GM23338 (cell line): ENCODE measurements at regions not wholly inside any gene's neighbourhood (a gene's known extent, or its start where the extent isn't known, plus 50 kb on each side); places are given as distances from the start of the nearest gene placed in this dataset.

Source experiments
- ATAC-seq: fragments of 200-7000 bp; cut with Tn5 transposase; 3 replicates; pipeline ENCODE4 v1.9.1; 2020
- DNase-seq: peaks from one replicate; pipeline ENCODE4 v3.0.0-alpha.2; 2015; ENCODE audit warnings: low spot score
- H2AFZ ChIP-seq: fragments of 200-600 bp; sonication (generic); 2 replicates; pipeline ENCODE4 v1.8.0; 2016; ENCODE audit warnings: antibody characterized with exemption, mild to moderate bottlenecking, moderate library complexity
- H3F3A ChIP-seq: fragments of 200-600 bp; sonication (generic); replicated peaks from 2 replicates; pipeline ENCODE4 v1.8.0; 2017; ENCODE audit warnings: antibody characterized with exemption, mixed run types, low read depth
- H3K27ac ChIP-seq: fragments of 200-600 bp; sonication (generic); 2 replicates; pipeline ENCODE4 v1.6.1; 2016; ENCODE audit warnings: low read depth
- H3K27me3 ChIP-seq: fragments of 200-600 bp; sonication (generic); 2 replicates; pipeline ENCODE4 v1.8.0; 2016; ENCODE audit warnings: mild to moderate bottlenecking, mixed run types, moderate library complexity; ENCODE audit not compliant: insufficient read depth
- H3K36me3 ChIP-seq: fragments of 200-600 bp; sonication (generic); 2 replicates; pipeline ENCODE4 v1.8.0; 2016; ENCODE audit warnings: mild to moderate bottlenecking; ENCODE audit not compliant: insufficient read depth
- H3K4me1 ChIP-seq: fragments of 200-600 bp; sonication (generic); 2 replicates; pipeline ENCODE4 v1.8.0; 2016; ENCODE audit warnings: mild to moderate bottlenecking, moderate library complexity; ENCODE audit not compliant: insufficient read depth
- H3K4me2 ChIP-seq: fragments of 200-600 bp; sonication (generic); 2 replicates; pipeline ENCODE4 v1.7.1; 2017; ENCODE audit warnings: mixed run types
- H3K4me3 ChIP-seq: fragments of 200-600 bp; sonication (generic); 2 replicates; pipeline ENCODE4 v1.6.1; 2016; ENCODE audit warnings: mixed run types
- H3K79me2 ChIP-seq: fragments of 200-600 bp; sonication (generic); replicated peaks from 2 replicates; pipeline ENCODE4 v1.8.0; 2017; ENCODE audit warnings: mild to moderate bottlenecking; ENCODE audit not compliant: insufficient read depth
- H3K9me2 ChIP-seq: fragments of 200-600 bp; sonication (generic); 2 replicates; pipeline ENCODE4 v1.8.0; 2017; ENCODE audit not compliant: insufficient read depth
- H4K20me1 ChIP-seq: fragments of 200-600 bp; sonication (generic); replicated peaks from 2 replicates; pipeline ENCODE4 v1.8.0; 2017; ENCODE audit warnings: mild to moderate bottlenecking; ENCODE audit not compliant: insufficient read depth
- H3K27ac Mint-ChIP-seq: 2 replicates; pipeline ENCODE4 v1.8.0; 2020; ENCODE audit warnings: inconsistent platforms, mild to moderate bottlenecking, moderate library complexity, mixed read lengths
- H3K27me3 Mint-ChIP-seq: 3 replicates; pipeline ENCODE4 v1.8.0; 2022; ENCODE audit warnings: low read depth, mild to moderate bottlenecking, moderate library complexity, mixed read lengths, inconsistent platforms; ENCODE audit not compliant: insufficient read depth, poor library complexity
- H3K36me3 Mint-ChIP-seq: 3 replicates; pipeline ENCODE4 v1.8.0; 2021; ENCODE audit warnings: low read depth, mild to moderate bottlenecking, inconsistent platforms, moderate library complexity, mixed read lengths
- H3K4me1 Mint-ChIP-seq: 3 replicates; pipeline ENCODE4 v1.8.0; 2020; ENCODE audit warnings: mild to moderate bottlenecking, inconsistent platforms, mixed read lengths
- H3K4me3 Mint-ChIP-seq: 3 replicates; pipeline ENCODE4 v1.8.0; 2021; ENCODE audit warnings: moderate library complexity, mild to moderate bottlenecking, inconsistent platforms, mixed read lengths
- H3K9me3 Mint-ChIP-seq: 3 replicates; pipeline ENCODE4 v1.8.0; 2020; ENCODE audit warnings: moderate library complexity, mild to moderate bottlenecking, inconsistent platforms, mixed read lengths
- CREB1 ChIP-seq: fragments of 250-450 bp; sonication (Bioruptor Pico); IDR thresholded peaks from 2 replicates; pipeline ENCODE4 v1.5.0; 2020; ENCODE audit warnings: low read depth, mild to moderate bottlenecking, moderate library complexity
- ETS1 ChIP-seq: IDR thresholded peaks from 2 replicates; pipeline ENCODE4 v1.6.1; 2016; ENCODE audit warnings: antibody characterized with exemption
- EZH2 ChIP-seq: fragments of 200-600 bp; sonication (generic); IDR thresholded peaks from one replicate; pipeline ENCODE4 v1.8.0; 2017; ENCODE audit warnings: antibody characterized with exemption, mild to moderate bottlenecking, low read depth; ENCODE audit not compliant: unreplicated experiment
- EZH2phosphoT487 ChIP-seq: fragments of 200-600 bp; sonication (generic); IDR thresholded peaks from one replicate; pipeline ENCODE4 v1.8.1; 2018; ENCODE audit warnings: antibody characterized with exemption; ENCODE audit not compliant: unreplicated experiment
- JUNB ChIP-seq: IDR thresholded peaks from one replicate; pipeline ENCODE4 v1.6.1; 2016; ENCODE audit warnings: antibody characterized with exemption; ENCODE audit not compliant: unreplicated experiment
- NANOG ChIP-seq: IDR thresholded peaks from 2 replicates; pipeline ENCODE4 v1.6.1; 2016; ENCODE audit warnings: antibody characterized with exemption, borderline replicate concordance
- POLR2AphosphoS5 ChIP-seq: IDR thresholded peaks from 2 replicates; pipeline ENCODE4 v1.6.1; 2016; ENCODE audit warnings: antibody characterized with exemption, low read depth
- REST ChIP-seq: IDR thresholded peaks from one replicate; pipeline ENCODE4 v1.6.1; 2018; ENCODE audit warnings: antibody characterized with exemption; ENCODE audit not compliant: unreplicated experiment
- STAT1 ChIP-seq: IDR thresholded peaks from one replicate; pipeline ENCODE4 v1.6.1; 2016; ENCODE audit warnings: antibody characterized with exemption; ENCODE audit not compliant: unreplicated experiment
- ZNF114 ChIP-seq: fragments of 250-450 bp; sonication (Bioruptor Pico); IDR thresholded peaks from 2 replicates; pipeline ENCODE4 v1.5.0; 2020; ENCODE audit warnings: mild to moderate bottlenecking, moderate library complexity
- ZNF331 ChIP-seq: fragments of 250-450 bp; sonication (Bioruptor Pico); IDR thresholded peaks from 2 replicates; pipeline ENCODE4 v1.5.0; 2020; ENCODE audit warnings: low read depth, mild to moderate bottlenecking, moderate library complexity
- ZNF462 ChIP-seq: fragments of 250-450 bp; sonication (Bioruptor Pico); IDR thresholded peaks from 2 replicates; pipeline ENCODE4 v1.5.0; 2020; ENCODE audit warnings: mild to moderate bottlenecking, moderate library complexity
- TF ChIP-seq, protein P1 (sequence below), 2 experiments: fragments of 200-600 bp in 1 of 2; sonication (generic) in 1 of 2; conservative IDR thresholded peaks; 2 replicates each; pipeline versions ENCODE4 v1.5.1 to v1.6.1; 2016 to 2017; ENCODE audit warnings: antibody characterized with exemption in 2 of 2, low read depth in 2 of 2, mild to moderate bottlenecking in 2 of 2, moderate library complexity in 1 of 2

- Histone ChIP-seq H3K4me3 (no peak overlapping the region), H3K27me3 (no peaks in the 10 kb centered on the region), H3F3A (no peaks in the 10 kb centered on the region), H2AFZ (no peak overlapping the region), H3K9me2 (no peaks in the 10 kb centered on the region), H3K4me2 (no peak overlapping the region), H4K20me1 (no peaks in the 10 kb centered on the region), H3K36me3 (no peaks in the 10 kb centered on the region), H3K4me1 (no peaks in the 10 kb centered on the region), H3K79me2 (no peaks in the 10 kb centered on the region), H3K27ac (no peak overlapping the region)
- Mint-ChIP-seq H3K27me3 (no peaks in the 10 kb centered on the region), H3K9me3 (no peaks in the 10 kb centered on the region; the same call in 2 of the 3 replicates), H3K4me3 (no peak overlapping the region), H3K36me3 (no peaks in the 10 kb centered on the region), H3K27ac (no peak overlapping the region), H3K4me1 (no peaks in the 10 kb centered on the region)
- ATAC-seq, result no peak
- no peak for DNase-seq
- no peak for TF ChIP-seq EZH2phosphoT487
- no peak for TF ChIP-seq REST
- TF ChIP-seq ZNF331 (CRISPR knock-in tag), result no peak
- TF ChIP-seq JUNB, result no peak
- no peak for TF ChIP-seq NANOG
- no peak for TF ChIP-seq ZNF462 (CRISPR knock-in tag)
- TF ChIP-seq CREB1, result no peak
- no peak for TF ChIP-seq EZH2
- no peak for TF ChIP-seq POLR2AphosphoS5
- TF ChIP-seq, protein P1, sequence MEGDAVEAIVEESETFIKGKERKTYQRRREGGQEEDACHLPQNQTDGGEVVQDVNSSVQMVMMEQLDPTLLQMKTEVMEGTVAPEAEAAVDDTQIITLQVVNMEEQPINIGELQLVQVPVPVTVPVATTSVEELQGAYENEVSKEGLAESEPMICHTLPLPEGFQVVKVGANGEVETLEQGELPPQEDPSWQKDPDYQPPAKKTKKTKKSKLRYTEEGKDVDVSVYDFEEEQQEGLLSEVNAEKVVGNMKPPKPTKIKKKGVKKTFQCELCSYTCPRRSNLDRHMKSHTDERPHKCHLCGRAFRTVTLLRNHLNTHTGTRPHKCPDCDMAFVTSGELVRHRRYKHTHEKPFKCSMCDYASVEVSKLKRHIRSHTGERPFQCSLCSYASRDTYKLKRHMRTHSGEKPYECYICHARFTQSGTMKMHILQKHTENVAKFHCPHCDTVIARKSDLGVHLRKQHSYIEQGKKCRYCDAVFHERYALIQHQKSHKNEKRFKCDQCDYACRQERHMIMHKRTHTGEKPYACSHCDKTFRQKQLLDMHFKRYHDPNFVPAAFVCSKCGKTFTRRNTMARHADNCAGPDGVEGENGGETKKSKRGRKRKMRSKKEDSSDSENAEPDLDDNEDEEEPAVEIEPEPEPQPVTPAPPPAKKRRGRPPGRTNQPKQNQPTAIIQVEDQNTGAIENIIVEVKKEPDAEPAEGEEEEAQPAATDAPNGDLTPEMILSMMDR (conservative IDR thresholded peaks at IDR 0.05; ENCODE audit: low read depth in 2 of 2), result no peak
- no peak for TF ChIP-seq STAT1
- TF ChIP-seq ETS1, result no peak
- TF ChIP-seq ZNF114, result no peak
These were observed 831.0 kb downstream of the TFAP2A start for GRCh38 chr6:9583753-9584352.
